ENCODE measurements at regions not wholly inside any gene's neighbourhood (a gene's known extent, or its start where the extent isn't known, plus 50 kb on each side); places are given as distances from the start of the nearest gene placed in this dataset.

GRCh38 chr11:71125150-71125549, 127.2 kb downstream of the SHANK2 start:
- no peak overlapping the region for H3K4me3 ChIP-seq
- no peaks in the 10 kb centered on the region for H3K27me3 ChIP-seq
- no peak for DNase-seq
- H3K36me3 ChIP-seq (replicated peaks in 1 of 2): no peaks in the 10 kb centered on the region
- no peak overlapping the region for H3K27ac ChIP-seq
- intact Hi-C loops (cut with DNase I): no loop called here
- no peaks in the 10 kb centered on the region for H3K9me3 ChIP-seq (replicated peaks in 1 of 3)
- TF ChIP-seq, protein P1, sequence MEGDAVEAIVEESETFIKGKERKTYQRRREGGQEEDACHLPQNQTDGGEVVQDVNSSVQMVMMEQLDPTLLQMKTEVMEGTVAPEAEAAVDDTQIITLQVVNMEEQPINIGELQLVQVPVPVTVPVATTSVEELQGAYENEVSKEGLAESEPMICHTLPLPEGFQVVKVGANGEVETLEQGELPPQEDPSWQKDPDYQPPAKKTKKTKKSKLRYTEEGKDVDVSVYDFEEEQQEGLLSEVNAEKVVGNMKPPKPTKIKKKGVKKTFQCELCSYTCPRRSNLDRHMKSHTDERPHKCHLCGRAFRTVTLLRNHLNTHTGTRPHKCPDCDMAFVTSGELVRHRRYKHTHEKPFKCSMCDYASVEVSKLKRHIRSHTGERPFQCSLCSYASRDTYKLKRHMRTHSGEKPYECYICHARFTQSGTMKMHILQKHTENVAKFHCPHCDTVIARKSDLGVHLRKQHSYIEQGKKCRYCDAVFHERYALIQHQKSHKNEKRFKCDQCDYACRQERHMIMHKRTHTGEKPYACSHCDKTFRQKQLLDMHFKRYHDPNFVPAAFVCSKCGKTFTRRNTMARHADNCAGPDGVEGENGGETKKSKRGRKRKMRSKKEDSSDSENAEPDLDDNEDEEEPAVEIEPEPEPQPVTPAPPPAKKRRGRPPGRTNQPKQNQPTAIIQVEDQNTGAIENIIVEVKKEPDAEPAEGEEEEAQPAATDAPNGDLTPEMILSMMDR (IDR thresholded peaks at IDR 0.05): no peak
- no peak for TF ChIP-seq POLR2A (IDR thresholded peaks at IDR 0.05)
- no peaks in the 10 kb centered on the region for H3K4me1 ChIP-seq (replicated peaks in 1 of 2)
- whole genome bisulfite sequencing, 4 donors: 65 to 71% (median 70%) methylated on average over 3 of the region's 3 CpGs

- TF ChIP-seq, protein P1 (IDR thresholded peaks at IDR 0.05): no peak
- no peak for TF ChIP-seq POLR2A (IDR thresholded peaks at IDR 0.05)
- intact Hi-C loops (cut with DNase I): no loop called here
- Histone ChIP-seq H3K36me3 (replicated peaks in 1 of 2) (no peaks in the 10 kb centered on the region), H3K27ac (no peak overlapping the region), H3K27me3 (no peaks in the 10 kb centered on the region), H3K9me3 (replicated peaks in 1 of 3) (no peaks in the 10 kb centered on the region), H3K4me3 (no peak overlapping the region), H3K4me1 (replicated peaks in 1 of 2) (no peaks in the 10 kb centered on the region)
- no peak for DNase-seq
- WGBS, 4 donors: 88 to 95% (median 94%) methylated on average over 2 of the region's 2 CpGs
These were observed 128.2 kb downstream of the SHANK2 start for GRCh38 chr11:71124127-71124526.

DNA sequence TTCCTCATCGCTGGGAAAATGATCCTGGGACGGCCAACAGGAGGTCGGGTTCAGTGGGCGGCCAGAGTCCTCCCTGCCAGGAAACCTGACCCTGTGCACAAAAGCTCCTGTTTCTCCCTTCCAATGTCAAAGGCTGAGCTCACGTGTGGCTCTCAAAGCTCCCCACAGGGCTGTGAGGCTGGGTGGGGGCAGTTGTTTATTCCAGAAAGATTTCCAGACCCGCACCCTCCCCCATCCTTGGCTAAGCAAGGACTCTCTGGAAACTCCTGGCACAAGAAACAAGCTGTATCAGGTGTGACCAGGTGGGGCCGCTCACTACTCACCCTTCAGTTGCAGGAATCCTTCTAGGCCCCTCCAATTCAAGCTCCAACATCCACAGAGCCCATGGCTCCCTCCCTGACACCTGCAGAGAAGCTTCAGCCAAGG, 131.9 kb downstream of the SHANK2 start:
- Histone ChIP-seq H3K36me3 (replicated peaks in 1 of 2) (no peaks in the 10 kb centered on the region), H3K27ac (no peak overlapping the region), H3K27me3 (no peaks in the 10 kb centered on the region), H3K4me1 (replicated peaks in 1 of 2) (no peaks in the 10 kb centered on the region), H3K4me3 (no peak overlapping the region), H3K9me3 (replicated peaks in 1 of 3) (no peaks in the 10 kb centered on the region)
- intact Hi-C loops (cut with DNase I): no loop called here
- no peak for TF ChIP-seq POLR2A (IDR thresholded peaks at IDR 0.05)
- TF ChIP-seq, protein P1 (IDR thresholded peaks at IDR 0.05): no peak
- DNase-seq: no peak
- 29 to 35% (median 32%) methylated on average over 6 to 7 of the region's 7 CpGs for WGBS, 4 donors

GRCh38 chr11:71119656-71120269, 132.6 kb downstream of the SHANK2 start:
- 79 to 84% (median 82%) methylated on average over 9 of the region's 9 CpGs for WGBS, 4 donors
- DNase-seq: no peak
- intact Hi-C loops (cut with DNase I): no loop called here

More at GRCh38 chr11:71119656-71120269, 132.6 kb downstream of the SHANK2 start:
- no peak for TF ChIP-seq POLR2A (IDR thresholded peaks at IDR 0.05)
- TF ChIP-seq, protein P1 (IDR thresholded peaks at IDR 0.05): no peak
- no peak overlapping the region for H3K4me3 ChIP-seq
- no peaks in the 10 kb centered on the region for H3K9me3 ChIP-seq (replicated peaks in 1 of 3)
- H3K4me1 ChIP-seq (replicated peaks in 1 of 2): no peaks in the 10 kb centered on the region
- H3K36me3 ChIP-seq (replicated peaks in 1 of 2): no peaks in the 10 kb centered on the region
- H3K27ac ChIP-seq: no peak overlapping the region
- no peaks in the 10 kb centered on the region for H3K27me3 ChIP-seq

Data from adrenal gland (tissue), 9 donors.